Liver (tissue), 7 donors: ENCODE measurements at regions not wholly inside any gene's neighbourhood (a gene's known extent, or its start where the extent isn't known, plus 50 kb on each side); places are given as distances from the start of the nearest gene placed in this dataset.

Experiments
- DNase-seq: peaks from one replicate; pipeline ENCODE4 v3.0.0-alpha.2; 2017; ENCODE audit warnings: low spot score
- H3K27ac ChIP-seq, 2 donors: one replicate each; pipeline ENCODE4 v1.7.0; 2013; ENCODE audit warnings: inconsistent platforms in 2 of 2, low read length in 2 of 2, control low read depth in 1 of 2, low read depth in 1 of 2, mild to moderate bottlenecking in 1 of 2
- H3K27me3 ChIP-seq, 4 donors: one replicate each; pipeline versions ENCODE4 v1.6.1 to v1.7.0; 2013; ENCODE audit warnings: low read length in 3 of 4, inconsistent platforms in 1 of 4, mild to moderate bottlenecking in 1 of 4, moderate library complexity in 1 of 4; ENCODE audit not compliant: control insufficient read depth in 4 of 4, insufficient read depth in 4 of 4
- H3K36me3 ChIP-seq, 4 donors: one replicate each; pipeline versions ENCODE4 v1.6.1 to v1.7.0; 2013; ENCODE audit warnings: low read length in 3 of 4, mild to moderate bottlenecking in 3 of 4, low read depth in 1 of 4, moderate library complexity in 1 of 4; ENCODE audit not compliant: control insufficient read depth in 4 of 4, insufficient read depth in 3 of 4
- H3K4me1 ChIP-seq, 4 donors: one replicate each; pipeline versions ENCODE4 v1.6.1 to v1.7.0; 2013; ENCODE audit warnings: low read length in 3 of 4, mild to moderate bottlenecking in 3 of 4, moderate library complexity in 1 of 4; ENCODE audit not compliant: control insufficient read depth in 4 of 4, insufficient read depth in 4 of 4
- H3K4me3 ChIP-seq, 3 donors: one replicate each; pipeline versions ENCODE4 v1.6.1 to v1.7.0; 2013; ENCODE audit warnings: low read length in 3 of 3, control low read depth in 1 of 3, low read depth in 1 of 3, mild to moderate bottlenecking in 1 of 3
- H3K9ac ChIP-seq, 2 donors: one replicate each; pipeline ENCODE4 v1.7.0; 2013; ENCODE audit warnings: low read length in 2 of 2, mild to moderate bottlenecking in 2 of 2, moderate library complexity in 2 of 2, control low read depth in 1 of 2, low read depth in 1 of 2
- H3K9me3 ChIP-seq, 4 donors: one replicate each; pipeline versions ENCODE4 v1.6.1 to v1.7.0; 2013; ENCODE audit warnings: low read length in 3 of 4; ENCODE audit not compliant: control insufficient read depth in 4 of 4
- EGR1 ChIP-seq, 2 donors: IDR thresholded peaks; 2 replicates each; pipeline ENCODE4 v1.6.1; 2016 to 2018; ENCODE audit warnings: antibody characterized with exemption in 2 of 2, low read depth in 2 of 2
- FOXA1 ChIP-seq: IDR thresholded peaks from 2 replicates; pipeline ENCODE4 v1.6.1; 2016; ENCODE audit warnings: antibody characterized with exemption
- GABPA ChIP-seq, 2 donors: IDR thresholded peaks in 1 of 2; conservative IDR thresholded peaks in 1 of 2; 2 replicates each; pipeline ENCODE4 v1.6.1; 2016; ENCODE audit warnings: antibody characterized with exemption in 2 of 2, mild to moderate bottlenecking in 1 of 2, moderate library complexity in 1 of 2
- HNF4G ChIP-seq: IDR thresholded peaks from 2 replicates; pipeline ENCODE4 v1.6.1; 2016; ENCODE audit warnings: antibody characterized with exemption
- JUND ChIP-seq, 2 donors: IDR thresholded peaks; 2 replicates each; pipeline ENCODE4 v1.6.1; 2016; ENCODE audit warnings: antibody characterized with exemption in 2 of 2
- NR2F2 ChIP-seq: IDR thresholded peaks from 2 replicates; pipeline ENCODE4 v1.6.1; 2016; ENCODE audit warnings: antibody characterized with exemption
- RXRA ChIP-seq, 2 donors: IDR thresholded peaks; 2 replicates each; pipeline ENCODE4 v1.6.1; 2017 to 2018; ENCODE audit warnings: antibody characterized with exemption in 2 of 2, mild to moderate bottlenecking in 1 of 2
- SP1 ChIP-seq: IDR thresholded peaks from 2 replicates; pipeline ENCODE4 v1.6.1; 2018; ENCODE audit warnings: antibody characterized with exemption, mild to moderate bottlenecking
- TAF1 ChIP-seq: conservative IDR thresholded peaks from 2 replicates; pipeline ENCODE4 v1.6.1; 2016; ENCODE audit warnings: antibody characterized with exemption, mild to moderate bottlenecking
- YY1 ChIP-seq: IDR thresholded peaks from 2 replicates; pipeline ENCODE4 v1.6.1; 2016; ENCODE audit warnings: antibody characterized with exemption, mild to moderate bottlenecking
- WGBS: extraction: QIAGEN DNeasy Blood & Tissue Kit; methylation state at CpG from one replicate; pipeline ENCODE4 v1.1.7; 2013; 5-methylcytosine and 5-hydroxymethylcytosine counted together
- TF ChIP-seq, protein P1 (sequence below): IDR thresholded peaks from 2 replicates; pipeline ENCODE4 v1.6.1; 2016; ENCODE audit warnings: antibody characterized with exemption
- donor health status: healthy.
- donor health status: healthy.
- donor health status: healthy.
- donor health status: healthy.

DNA sequence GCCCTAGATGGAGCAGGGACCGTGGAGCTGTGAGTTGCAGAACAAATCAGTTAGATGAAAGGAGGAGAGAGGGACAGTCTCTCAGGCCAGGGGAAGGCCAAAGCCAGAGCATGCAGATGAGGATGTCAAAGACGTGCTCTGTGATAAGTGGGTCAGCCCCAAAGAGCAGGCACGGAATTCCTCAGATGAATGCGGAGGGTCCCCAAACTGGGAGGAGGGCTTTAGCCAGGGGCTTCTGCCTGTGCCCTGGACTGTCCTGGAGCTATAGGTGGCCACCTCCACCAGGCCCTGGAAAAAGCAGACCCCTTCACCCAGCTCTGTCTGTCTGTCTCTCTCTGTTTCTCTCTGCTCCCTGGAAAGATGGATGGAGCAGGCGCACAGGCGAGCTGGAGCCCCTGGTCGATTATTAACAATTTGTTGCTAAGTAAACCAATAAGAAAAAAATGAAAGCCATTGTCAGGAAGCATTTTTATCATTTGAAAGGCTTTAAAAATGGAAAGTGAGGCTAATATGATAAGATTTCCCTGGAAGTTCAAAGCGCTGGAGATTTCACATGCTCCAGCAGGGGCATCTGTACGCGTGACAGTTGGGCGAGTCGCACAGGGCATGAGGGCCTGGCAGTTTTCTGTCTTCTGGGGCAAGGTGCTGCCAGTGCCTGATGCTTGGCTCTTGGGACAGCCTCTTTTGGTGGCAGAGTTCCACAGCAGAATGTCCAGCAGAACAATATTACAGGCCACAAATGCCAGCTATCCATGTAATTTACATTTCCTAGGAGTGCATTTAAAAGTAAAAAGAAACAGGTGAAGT is 241.0 kb downstream of the GLI2 start:
- Histone ChIP-seq H3K4me3 (no peak overlapping the region), H3K27me3 (no peaks in the 10 kb centered on the region), H3K9me3 (no peaks in the 10 kb centered on the region), H3K4me1 (no peaks in the 10 kb centered on the region), H3K9ac (no peak overlapping the region), H3K27ac (no peak overlapping the region), H3K36me3 (no peaks in the 10 kb centered on the region)
- TF ChIP-seq GABPA (IDR thresholded peaks at IDR 0.05 in 1 of 2, conservative IDR thresholded peaks at IDR 0.05 in 1 of 2) (no peak), TAF1 (no peak)
- TF ChIP-seq, protein P1, sequence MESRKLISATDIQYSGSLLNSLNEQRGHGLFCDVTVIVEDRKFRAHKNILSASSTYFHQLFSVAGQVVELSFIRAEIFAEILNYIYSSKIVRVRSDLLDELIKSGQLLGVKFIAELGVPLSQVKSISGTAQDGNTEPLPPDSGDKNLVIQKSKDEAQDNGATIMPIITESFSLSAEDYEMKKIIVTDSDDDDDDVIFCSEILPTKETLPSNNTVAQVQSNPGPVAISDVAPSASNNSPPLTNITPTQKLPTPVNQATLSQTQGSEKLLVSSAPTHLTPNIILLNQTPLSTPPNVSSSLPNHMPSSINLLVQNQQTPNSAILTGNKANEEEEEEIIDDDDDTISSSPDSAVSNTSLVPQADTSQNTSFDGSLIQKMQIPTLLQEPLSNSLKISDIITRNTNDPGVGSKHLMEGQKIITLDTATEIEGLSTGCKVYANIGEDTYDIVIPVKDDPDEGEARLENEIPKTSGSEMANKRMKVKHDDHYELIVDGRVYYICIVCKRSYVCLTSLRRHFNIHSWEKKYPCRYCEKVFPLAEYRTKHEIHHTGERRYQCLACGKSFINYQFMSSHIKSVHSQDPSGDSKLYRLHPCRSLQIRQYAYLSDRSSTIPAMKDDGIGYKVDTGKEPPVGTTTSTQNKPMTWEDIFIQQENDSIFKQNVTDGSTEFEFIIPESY, result no peak
- no peak for DNase-seq
- WGBS, result 79% methylated on average over 12 of the region's 12 CpGs

DNA sequence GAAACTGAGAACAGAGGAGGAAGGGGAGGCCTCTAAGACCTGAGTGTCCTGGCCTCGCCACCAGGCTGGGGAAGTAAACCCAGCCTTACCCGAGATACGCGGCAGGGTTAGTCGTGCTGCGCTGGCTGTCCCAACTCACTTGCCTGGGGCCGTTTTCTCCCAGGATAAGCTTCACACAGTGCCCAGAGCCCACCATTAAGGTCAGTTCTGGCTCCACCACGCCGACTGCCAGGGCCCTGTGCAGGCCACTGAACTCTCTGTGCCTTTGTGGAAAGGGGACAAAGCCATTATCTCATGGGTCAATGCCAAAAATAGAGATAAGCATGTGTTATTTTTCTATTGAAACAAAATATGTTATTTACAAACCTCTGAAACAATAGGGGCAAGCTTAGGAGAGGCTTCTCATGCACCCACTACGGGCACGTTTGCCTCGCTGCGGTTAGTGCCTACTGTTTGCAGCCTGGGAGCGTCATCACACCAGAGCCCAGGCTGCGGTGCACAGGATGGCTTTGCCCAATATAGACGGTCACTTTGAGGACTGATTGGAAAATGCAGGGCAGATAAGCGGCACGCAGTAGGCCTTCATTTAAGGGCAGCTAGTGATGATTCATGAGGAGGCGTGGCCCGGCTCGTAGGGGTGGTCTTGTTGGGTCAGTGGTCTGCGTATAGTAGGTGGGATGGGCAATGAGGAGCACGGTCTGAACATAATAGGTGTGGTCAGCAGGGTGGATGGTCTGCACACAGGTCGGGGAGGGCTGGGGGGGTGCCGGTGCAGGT is 242.1 kb downstream of the GLI2 start:
- Histone ChIP-seq H3K4me3 (no peak overlapping the region), H3K36me3 (no peaks in the 10 kb centered on the region), H3K9me3 (no peaks in the 10 kb centered on the region), H3K27ac (no peak overlapping the region), H3K27me3 (no peaks in the 10 kb centered on the region), H3K9ac (no peak overlapping the region), H3K4me1 (no peaks in the 10 kb centered on the region)
- WGBS, result 84% methylated on average over 25 of the region's 25 CpGs
- DNase-seq, result no peak
- no peak for TF ChIP-seq HNF4G

DNA sequence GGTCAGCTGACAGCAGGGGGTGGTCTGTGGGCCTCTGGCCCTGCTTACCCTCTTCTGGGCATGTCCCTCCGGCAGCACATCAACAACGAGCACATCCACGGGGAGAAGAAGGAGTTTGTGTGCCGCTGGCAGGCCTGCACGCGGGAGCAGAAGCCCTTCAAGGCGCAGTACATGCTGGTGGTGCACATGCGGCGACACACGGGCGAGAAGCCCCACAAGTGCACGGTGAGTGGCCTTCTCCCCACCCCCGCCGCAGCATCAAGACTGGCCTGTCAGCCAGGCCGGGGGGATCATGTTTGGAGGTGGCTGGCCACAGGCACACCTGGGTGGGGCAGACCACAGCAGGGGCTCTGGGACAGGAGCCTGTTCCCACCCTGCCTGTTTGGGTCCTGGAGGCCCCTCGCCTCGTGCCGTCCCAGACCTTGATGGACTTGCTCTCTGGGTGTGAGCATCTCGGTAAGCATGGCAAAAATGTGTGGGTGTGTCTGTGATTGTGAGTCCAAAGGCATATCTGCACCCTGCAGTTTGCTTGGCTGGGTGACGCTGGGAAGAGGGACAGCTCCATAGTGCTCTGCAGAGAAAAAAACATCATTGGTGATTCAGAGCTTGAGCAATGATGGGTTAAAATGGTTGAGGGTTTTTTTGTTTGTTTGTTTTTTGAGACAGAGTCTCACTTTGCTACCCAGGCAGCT is 242.8 kb downstream of the GLI2 start:
- WGBS, result 83% methylated on average over 20 of the region's 20 CpGs
- TF ChIP-seq FOXA1 (no peak), SP1 (no peak), RXRA (IDR thresholded peaks at IDR 0.05) (no peak), YY1 (no peak), NR2F2 (no peak), EGR1 (IDR thresholded peaks at IDR 0.05; ENCODE audit: low read depth in 2 of 2) (no peak), JUND (IDR thresholded peaks at IDR 0.05) (no peak)
- TF ChIP-seq, protein P1, result no peak
- Histone ChIP-seq H3K27me3 (no peaks in the 10 kb centered on the region), H3K36me3 (no peaks in the 10 kb centered on the region), H3K4me1 (no peaks in the 10 kb centered on the region), H3K9me3 (no peaks in the 10 kb centered on the region), H3K9ac (no peak overlapping the region), H3K4me3 (no peak overlapping the region), H3K27ac (no peak overlapping the region)
- no peak for DNase-seq
